NK-92 (cell line): ENCODE measurements at regions not wholly inside any gene's neighbourhood (a gene's known extent, or its start where the extent isn't known, plus 50 kb on each side); places are given as distances from the start of the nearest gene placed in this dataset.
"Not testable (repeated sequence)": the region's sequence is repeated elsewhere in the genome, so short reads cannot be mapped to it uniquely, and the experiment has no call there.

ENCODE experiments used
- DNase-seq: peaks from one replicate; lab custom pipeline; 2025; ENCODE audit not compliant: unreplicated experiment; lab: John Stamatoyannopoulos, UW

- no peak for DNase-seq
Measured at GRCh38 chr5:69004676-69005075, 89.1 kb upstream of the SLC30A5 start.

GRCh38 chr5:69006030-69006429 is 87.8 kb upstream of the SLC30A5 start:
- no peak for DNase-seq

GRCh38 chr5:69007163-69007562 is 86.7 kb upstream of the SLC30A5 start:
- no peak for DNase-seq

- no peak for DNase-seq
Measured at GRCh38 chr5:69007726-69008368, 86.0 kb upstream of the SLC30A5 start.

- no peak for DNase-seq
Measured at GRCh38 chr5:69010476-69010875, 83.3 kb upstream of the SLC30A5 start.

GRCh38 chr5:69011910-69012309 is 81.9 kb upstream of the SLC30A5 start:
- no peak for DNase-seq

GRCh38 chr5:69013481-69013880 is 80.3 kb upstream of the SLC30A5 start:
- DNase-seq, result no peak

- not testable (repeated sequence) for DNase-seq
Measured at GRCh38 chr5:69014007-69014406, 79.8 kb upstream of the SLC30A5 start.

GRCh38 chr5:69019668-69020375 is 74.0 kb upstream of the SLC30A5 start:
- no peak for DNase-seq

GRCh38 chr5:69024241-69024651 is 69.6 kb upstream of the SLC30A5 start:
- no peak for DNase-seq

- DNase-seq, result no peak
Measured at GRCh38 chr5:69029292-69029691, 64.5 kb upstream of the SLC30A5 start.

GRCh38 chr5:69030358-69031062 is 63.3 kb upstream of the SLC30A5 start:
- no peak for DNase-seq

- no peak for DNase-seq
Measured at GRCh38 chr5:69032009-69032408, 61.8 kb upstream of the SLC30A5 start.

GRCh38 chr5:69033690-69034089 is 60.1 kb upstream of the SLC30A5 start:
- DNase-seq, result no peak

- no peak for DNase-seq
Measured at GRCh38 chr5:69034898-69035297, 58.9 kb upstream of the SLC30A5 start.

GRCh38 chr5:69035665-69036064 is 58.1 kb upstream of the SLC30A5 start:
- no peak for DNase-seq

GRCh38 chr5:69038539-69038938 is 55.3 kb upstream of the SLC30A5 start:
- no peak for DNase-seq

GRCh38 chr5:69039829-69040228 is 54.0 kb upstream of the SLC30A5 start:
- DNase-seq, result no peak

- DNase-seq, result no peak
Measured at GRCh38 chr5:69042500-69042899, 51.3 kb upstream of the SLC30A5 start.

GRCh38 chr5:69042915-69043654 is 50.7 kb upstream of the SLC30A5 start:
- DNase-seq, result peak; percentile 34

GRCh38 chr5:69043655-69043996 is 50.2 kb upstream of the SLC30A5 start:
- DNase-seq, result no peak
